ENCODE measurements at regions not wholly inside any gene's neighbourhood (a gene's known extent, or its start where the extent isn't known, plus 50 kb on each side); places are given as distances from the start of the nearest gene placed in this dataset.

DNA sequence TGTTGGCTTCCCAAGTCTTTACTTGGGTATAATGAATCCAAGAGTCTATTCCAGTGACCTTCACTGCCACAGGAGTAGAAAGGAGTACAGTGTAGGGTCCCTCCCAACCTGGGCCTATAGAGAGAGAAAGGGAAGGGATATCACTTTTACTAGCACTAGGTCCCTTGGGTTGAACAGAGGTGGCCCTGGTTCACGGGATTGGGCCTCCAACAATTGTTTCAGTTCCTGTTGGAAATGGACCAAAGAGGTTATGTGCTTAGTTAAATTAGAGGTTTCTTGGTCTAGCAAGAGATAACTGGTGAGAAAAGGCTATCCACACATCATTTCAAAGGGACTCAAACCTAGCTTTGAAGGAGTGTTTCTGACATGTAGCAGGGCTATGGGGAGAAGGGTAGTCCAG, 57.1 kb upstream of the MED14 start:
- TF ChIP-seq CTCF (IDR thresholded peaks at IDR 0.05 in 4 of 5, conservative IDR thresholded peaks at IDR 0.05 in 1 of 5): no peak
- no peak for TF ChIP-seq POLR2A (IDR thresholded peaks at IDR 0.05)

All from gastrocnemius medialis (tissue), 4 donors.